GM23338 (cell line): ENCODE measurements at regions not wholly inside any gene's neighbourhood (a gene's known extent, or its start where the extent isn't known, plus 50 kb on each side); places are given as distances from the start of the nearest gene placed in this dataset.

Experiments used
- ATAC-seq: fragments of 200-7000 bp; cut with Tn5 transposase; 3 replicates; pipeline ENCODE4 v1.9.1; 2020
- DNase-seq: peaks from one replicate; pipeline ENCODE4 v3.0.0-alpha.2; 2015; ENCODE audit warnings: low spot score
- H2AFZ ChIP-seq: fragments of 200-600 bp; sonication (generic); 2 replicates; pipeline ENCODE4 v1.8.0; 2016; ENCODE audit warnings: antibody characterized with exemption, mild to moderate bottlenecking, moderate library complexity
- H3F3A ChIP-seq: fragments of 200-600 bp; sonication (generic); replicated peaks from 2 replicates; pipeline ENCODE4 v1.8.0; 2017; ENCODE audit warnings: antibody characterized with exemption, mixed run types, low read depth
- H3K27ac ChIP-seq: fragments of 200-600 bp; sonication (generic); 2 replicates; pipeline ENCODE4 v1.6.1; 2016; ENCODE audit warnings: low read depth
- H3K27me3 ChIP-seq: fragments of 200-600 bp; sonication (generic); 2 replicates; pipeline ENCODE4 v1.8.0; 2016; ENCODE audit warnings: mild to moderate bottlenecking, mixed run types, moderate library complexity; ENCODE audit not compliant: insufficient read depth
- H3K36me3 ChIP-seq: fragments of 200-600 bp; sonication (generic); 2 replicates; pipeline ENCODE4 v1.8.0; 2016; ENCODE audit warnings: mild to moderate bottlenecking; ENCODE audit not compliant: insufficient read depth
- H3K4me1 ChIP-seq: fragments of 200-600 bp; sonication (generic); 2 replicates; pipeline ENCODE4 v1.8.0; 2016; ENCODE audit warnings: mild to moderate bottlenecking, moderate library complexity; ENCODE audit not compliant: insufficient read depth
- H3K4me2 ChIP-seq: fragments of 200-600 bp; sonication (generic); 2 replicates; pipeline ENCODE4 v1.7.1; 2017; ENCODE audit warnings: mixed run types
- H3K4me3 ChIP-seq: fragments of 200-600 bp; sonication (generic); 2 replicates; pipeline ENCODE4 v1.6.1; 2016; ENCODE audit warnings: mixed run types
- H3K79me2 ChIP-seq: fragments of 200-600 bp; sonication (generic); replicated peaks from 2 replicates; pipeline ENCODE4 v1.8.0; 2017; ENCODE audit warnings: mild to moderate bottlenecking; ENCODE audit not compliant: insufficient read depth
- H3K9me2 ChIP-seq: fragments of 200-600 bp; sonication (generic); 2 replicates; pipeline ENCODE4 v1.8.0; 2017; ENCODE audit not compliant: insufficient read depth
- H4K20me1 ChIP-seq: fragments of 200-600 bp; sonication (generic); replicated peaks from 2 replicates; pipeline ENCODE4 v1.8.0; 2017; ENCODE audit warnings: mild to moderate bottlenecking; ENCODE audit not compliant: insufficient read depth
- H3K27ac Mint-ChIP-seq: 2 replicates; pipeline ENCODE4 v1.8.0; 2020; ENCODE audit warnings: inconsistent platforms, mild to moderate bottlenecking, moderate library complexity, mixed read lengths
- H3K27me3 Mint-ChIP-seq: 3 replicates; pipeline ENCODE4 v1.8.0; 2022; ENCODE audit warnings: low read depth, mild to moderate bottlenecking, moderate library complexity, mixed read lengths, inconsistent platforms; ENCODE audit not compliant: insufficient read depth, poor library complexity
- H3K36me3 Mint-ChIP-seq: 3 replicates; pipeline ENCODE4 v1.8.0; 2021; ENCODE audit warnings: low read depth, mild to moderate bottlenecking, inconsistent platforms, moderate library complexity, mixed read lengths
- H3K4me1 Mint-ChIP-seq: 3 replicates; pipeline ENCODE4 v1.8.0; 2020; ENCODE audit warnings: mild to moderate bottlenecking, inconsistent platforms, mixed read lengths
- H3K4me3 Mint-ChIP-seq: 3 replicates; pipeline ENCODE4 v1.8.0; 2021; ENCODE audit warnings: moderate library complexity, mild to moderate bottlenecking, inconsistent platforms, mixed read lengths
- H3K9me3 Mint-ChIP-seq: 3 replicates; pipeline ENCODE4 v1.8.0; 2020; ENCODE audit warnings: moderate library complexity, mild to moderate bottlenecking, inconsistent platforms, mixed read lengths
- CTCF ChIP-seq, 2 experiments: fragments of 200-600 bp in 1 of 2; sonication (generic) in 1 of 2; conservative IDR thresholded peaks; 2 replicates each; pipeline versions ENCODE4 v1.5.1 to v1.6.1; 2016 to 2017; ENCODE audit warnings: antibody characterized with exemption in 2 of 2, low read depth in 2 of 2, mild to moderate bottlenecking in 2 of 2, moderate library complexity in 1 of 2
- ETS1 ChIP-seq: IDR thresholded peaks from 2 replicates; pipeline ENCODE4 v1.6.1; 2016; ENCODE audit warnings: antibody characterized with exemption
- EZH2 ChIP-seq: fragments of 200-600 bp; sonication (generic); IDR thresholded peaks from one replicate; pipeline ENCODE4 v1.8.0; 2017; ENCODE audit warnings: antibody characterized with exemption, mild to moderate bottlenecking, low read depth; ENCODE audit not compliant: unreplicated experiment
- EZH2phosphoT487 ChIP-seq: fragments of 200-600 bp; sonication (generic); IDR thresholded peaks from one replicate; pipeline ENCODE4 v1.8.1; 2018; ENCODE audit warnings: antibody characterized with exemption; ENCODE audit not compliant: unreplicated experiment
- JUNB ChIP-seq: IDR thresholded peaks from one replicate; pipeline ENCODE4 v1.6.1; 2016; ENCODE audit warnings: antibody characterized with exemption; ENCODE audit not compliant: unreplicated experiment
- NANOG ChIP-seq: IDR thresholded peaks from 2 replicates; pipeline ENCODE4 v1.6.1; 2016; ENCODE audit warnings: antibody characterized with exemption, borderline replicate concordance
- POLR2AphosphoS5 ChIP-seq: IDR thresholded peaks from 2 replicates; pipeline ENCODE4 v1.6.1; 2016; ENCODE audit warnings: antibody characterized with exemption, low read depth
- REST ChIP-seq: IDR thresholded peaks from one replicate; pipeline ENCODE4 v1.6.1; 2018; ENCODE audit warnings: antibody characterized with exemption; ENCODE audit not compliant: unreplicated experiment
- STAT1 ChIP-seq: IDR thresholded peaks from one replicate; pipeline ENCODE4 v1.6.1; 2016; ENCODE audit warnings: antibody characterized with exemption; ENCODE audit not compliant: unreplicated experiment
- ZNF331 ChIP-seq: fragments of 250-450 bp; sonication (Bioruptor Pico); IDR thresholded peaks from 2 replicates; pipeline ENCODE4 v1.5.0; 2020; ENCODE audit warnings: low read depth, mild to moderate bottlenecking, moderate library complexity
- ZNF462 ChIP-seq: fragments of 250-450 bp; sonication (Bioruptor Pico); IDR thresholded peaks from 2 replicates; pipeline ENCODE4 v1.5.0; 2020; ENCODE audit warnings: mild to moderate bottlenecking, moderate library complexity

- Mint-ChIP-seq H3K9me3 (no peaks in the 10 kb centered on the region), H3K27me3 (no peaks in the 10 kb centered on the region)
Observed at GRCh38 chr11:81853791-81854190, 879.9 kb downstream of the FAM181B start.

More at GRCh38 chr11:81853791-81854190, 879.9 kb downstream of the FAM181B start:
- H3K4me1 Mint-ChIP-seq: no peaks in the 10 kb centered on the region
- H2AFZ ChIP-seq: no peak overlapping the region
- H3K27ac Mint-ChIP-seq: no peak overlapping the region
- H3K4me3 ChIP-seq: no peak overlapping the region
- no peak overlapping the region for H3K27ac ChIP-seq
- no peaks in the 10 kb centered on the region for H3K36me3 ChIP-seq
- no peaks in the 10 kb centered on the region for H3F3A ChIP-seq
- no peak for TF ChIP-seq NANOG
- TF ChIP-seq JUNB: no peak
- no peak for TF ChIP-seq POLR2AphosphoS5
- no peak for TF ChIP-seq ZNF462 (CRISPR knock-in tag)
- no peak for TF ChIP-seq REST
- no peak for TF ChIP-seq EZH2
- TF ChIP-seq CTCF (conservative IDR thresholded peaks at IDR 0.05; ENCODE audit: low read depth in 2 of 2): no peak
- no peak for TF ChIP-seq ETS1
- no peak for TF ChIP-seq EZH2phosphoT487
- no peak for TF ChIP-seq STAT1
- TF ChIP-seq ZNF331: no peak
- DNase-seq (no peak), ATAC-seq (no peak)
- no peaks in the 10 kb centered on the region for H4K20me1 ChIP-seq
- no peaks in the 10 kb centered on the region for H3K27me3 ChIP-seq
- H3K4me1 ChIP-seq: no peaks in the 10 kb centered on the region
- H3K4me2 ChIP-seq: no peak overlapping the region
- H3K79me2 ChIP-seq: no peaks in the 10 kb centered on the region
- H3K4me3 Mint-ChIP-seq: no peak overlapping the region
- H3K9me2 ChIP-seq: no peaks in the 10 kb centered on the region
- no peaks in the 10 kb centered on the region for H3K36me3 Mint-ChIP-seq
